Panc1 (cell line): ENCODE measurements at regions not wholly inside any gene's neighbourhood (a gene's known extent, or its start where the extent isn't known, plus 50 kb on each side); places are given as distances from the start of the nearest gene placed in this dataset.

Source experiments
- CTCF ChIP-seq: fragments of 450-650 bp; IDR thresholded peaks from 2 replicates; pipeline ENCODE4 v1.5.1; 2017; ENCODE audit warnings: mild to moderate bottlenecking
- POLR2AphosphoS5 ChIP-seq: IDR thresholded peaks from 2 replicates; pipeline ENCODE4 v1.6.1; 2012; ENCODE audit warnings: mild to moderate bottlenecking, low read depth, low read length, moderate library complexity
- SIN3A ChIP-seq: IDR thresholded peaks from 2 replicates; pipeline ENCODE4 v1.6.1; 2012; ENCODE audit warnings: low read depth, mild to moderate bottlenecking, low read length, moderate library complexity, borderline replicate concordance; ENCODE audit not compliant: insufficient read depth
- TCF7L2 ChIP-seq: IDR thresholded peaks from 2 replicates; pipeline ENCODE4 v1.6.1; 2011; ENCODE audit warnings: mild to moderate bottlenecking, low read depth, low read length, inconsistent platforms

DNA sequence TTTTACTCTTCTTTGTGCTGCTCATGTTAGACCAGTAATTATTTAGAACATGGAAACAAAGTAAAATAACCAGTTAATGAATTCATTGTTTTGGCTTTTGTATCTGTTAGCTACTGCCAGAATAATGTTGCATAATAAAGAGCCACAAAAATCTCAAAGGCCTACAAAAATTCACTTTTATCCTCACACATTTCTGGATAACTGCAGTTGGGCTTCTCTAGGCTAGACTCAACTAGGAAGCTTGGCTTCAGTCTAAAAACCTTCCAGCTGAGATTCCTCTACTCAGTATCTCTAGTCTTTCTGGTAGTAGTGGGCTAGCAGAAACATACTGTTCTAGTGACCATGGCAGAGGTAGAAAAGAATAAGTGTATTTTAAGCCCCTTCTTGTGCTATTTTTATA lies 73.0 kb downstream of the FAT4 start:
- TF ChIP-seq TCF7L2 (no peak), CTCF (no peak), POLR2AphosphoS5 (no peak), SIN3A (no peak)
